K562 (cell line): ENCODE measurements at regions not wholly inside any gene's neighbourhood (a gene's known extent, or its start where the extent isn't known, plus 50 kb on each side); places are given as distances from the start of the nearest gene placed in this dataset.

Experiments
- CTBP1 ChIP-seq: fragments of 450-650 bp; IDR thresholded peaks from 2 replicates; pipeline ENCODE4 v1.6.1; 2016; ENCODE audit warnings: borderline replicate concordance
- ETV6 ChIP-seq, 3 experiments: fragments of 150-350 bp in 1 of 3; sonication (generic) in 1 of 3; formaldehyde crosslinking in 1 of 3; IDR thresholded peaks; 2 replicates each; pipeline versions ENCODE4 v1.6.1 to v1.8.0; 2014 to 2022; ENCODE audit warnings: borderline replicate concordance in 2 of 3, low read depth in 2 of 3, antibody characterized with exemption in 1 of 3, low read length in 1 of 3, mild to moderate bottlenecking in 1 of 3, missing genetic modification reagents in 1 of 3
- KLF13 ChIP-seq: fragments of 450-650 bp; IDR thresholded peaks from 2 replicates; pipeline ENCODE4 v1.6.1; 2016; ENCODE audit warnings: missing genetic modification characterization, low read depth, mild to moderate bottlenecking, missing compliant biosample characterization, moderate library complexity, borderline replicate concordance
- MTA1 ChIP-seq: fragments of 450-650 bp; IDR thresholded peaks from 2 replicates; pipeline ENCODE4 v1.6.1; 2017; ENCODE audit warnings: borderline replicate concordance
- SIN3A ChIP-seq, 2 experiments: fragments of 150-350 bp in 1 of 2; IDR thresholded peaks; 2 replicates each; pipeline ENCODE4 v1.6.1; 2011 to 2016; ENCODE audit warnings: borderline replicate concordance in 2 of 2, low read depth in 2 of 2, low read length in 2 of 2, mild to moderate bottlenecking in 2 of 2, moderate library complexity in 2 of 2; ENCODE audit not compliant: control insufficient read depth in 1 of 2
- TAF1 ChIP-seq: IDR thresholded peaks from 2 replicates; pipeline ENCODE4 v1.6.1; 2011; ENCODE audit warnings: mild to moderate bottlenecking, low read length, moderate library complexity; ENCODE audit not compliant: insufficient read depth, control insufficient read depth, severe bottlenecking; ENCODE audit errors: extremely low read depth
- TF ChIP-seq, protein P1 (sequence below): sonication (generic); formaldehyde crosslinking; IDR thresholded peaks from 2 replicates; pipeline ENCODE4 v1.4.0; 2020; ENCODE audit warnings: mild to moderate bottlenecking, missing genetic modification reagents
- TF ChIP-seq, protein P2 (sequence below): sonication (generic); formaldehyde crosslinking; IDR thresholded peaks from 2 replicates; pipeline ENCODE4 v1.8.1; 2022; ENCODE audit warnings: missing genetic modification reagents
- TF ChIP-seq, protein P3 (sequence below), 3 experiments: IDR thresholded peaks in 2 of 3; conservative IDR thresholded peaks in 1 of 3; 2 replicates each; pipeline ENCODE4 v1.5.1; 2011 to 2012; ENCODE audit warnings: low read length in 3 of 3, mild to moderate bottlenecking in 3 of 3, control low read depth in 2 of 3, improper control_type of control experiment in 1 of 3, inconsistent platforms in 1 of 3, low read depth in 1 of 3, mixed read lengths in 1 of 3, moderate library complexity in 1 of 3; ENCODE audit not compliant: insufficient read depth in 2 of 3
- TF ChIP-seq, protein P4 (sequence below): fragments of 450-650 bp; IDR thresholded peaks from 2 replicates; pipeline ENCODE4 v1.6.1; 2016; ENCODE audit warnings: low read depth

DNA sequence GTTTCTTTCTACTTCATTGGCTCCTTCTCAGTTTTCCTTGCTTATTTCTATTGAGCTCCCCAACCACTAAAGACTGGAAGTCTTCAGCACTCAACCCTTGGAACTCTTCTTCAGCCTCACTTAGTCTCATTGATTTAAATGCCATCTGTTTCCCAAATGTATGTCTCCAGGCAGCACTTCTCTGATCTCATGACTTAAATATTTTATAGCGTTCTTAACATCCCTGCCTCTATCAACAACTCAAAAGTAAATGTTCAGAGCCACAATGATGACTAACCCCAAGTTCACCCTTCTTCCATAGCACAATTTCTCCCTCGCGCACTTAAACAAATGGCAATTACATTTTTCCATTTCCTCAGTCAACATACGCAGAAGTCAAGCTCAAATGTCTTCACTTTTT, 1393.3 kb downstream of the ARAP2 start:
- TF ChIP-seq MTA1, result no peak
- no peak for TF ChIP-seq ETV6 (IDR thresholded peaks at IDR 0.05; ENCODE audit: borderline replicate concordance in 1 of 2, low read depth in 2 of 2, low read length in 1 of 2)
- no peak for TF ChIP-seq ETV6 (CRISPR knock-in tag; IDR thresholded peaks at IDR 0.05; ENCODE audit: borderline replicate concordance)
- TF ChIP-seq, protein P1, sequence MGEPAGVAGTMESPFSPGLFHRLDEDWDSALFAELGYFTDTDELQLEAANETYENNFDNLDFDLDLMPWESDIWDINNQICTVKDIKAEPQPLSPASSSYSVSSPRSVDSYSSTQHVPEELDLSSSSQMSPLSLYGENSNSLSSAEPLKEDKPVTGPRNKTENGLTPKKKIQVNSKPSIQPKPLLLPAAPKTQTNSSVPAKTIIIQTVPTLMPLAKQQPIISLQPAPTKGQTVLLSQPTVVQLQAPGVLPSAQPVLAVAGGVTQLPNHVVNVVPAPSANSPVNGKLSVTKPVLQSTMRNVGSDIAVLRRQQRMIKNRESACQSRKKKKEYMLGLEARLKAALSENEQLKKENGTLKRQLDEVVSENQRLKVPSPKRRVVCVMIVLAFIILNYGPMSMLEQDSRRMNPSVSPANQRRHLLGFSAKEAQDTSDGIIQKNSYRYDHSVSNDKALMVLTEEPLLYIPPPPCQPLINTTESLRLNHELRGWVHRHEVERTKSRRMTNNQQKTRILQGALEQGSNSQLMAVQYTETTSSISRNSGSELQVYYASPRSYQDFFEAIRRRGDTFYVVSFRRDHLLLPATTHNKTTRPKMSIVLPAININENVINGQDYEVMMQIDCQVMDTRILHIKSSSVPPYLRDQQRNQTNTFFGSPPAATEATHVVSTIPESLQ (CRISPR knock-in tag), result no peak
- TF ChIP-seq, protein P2, sequence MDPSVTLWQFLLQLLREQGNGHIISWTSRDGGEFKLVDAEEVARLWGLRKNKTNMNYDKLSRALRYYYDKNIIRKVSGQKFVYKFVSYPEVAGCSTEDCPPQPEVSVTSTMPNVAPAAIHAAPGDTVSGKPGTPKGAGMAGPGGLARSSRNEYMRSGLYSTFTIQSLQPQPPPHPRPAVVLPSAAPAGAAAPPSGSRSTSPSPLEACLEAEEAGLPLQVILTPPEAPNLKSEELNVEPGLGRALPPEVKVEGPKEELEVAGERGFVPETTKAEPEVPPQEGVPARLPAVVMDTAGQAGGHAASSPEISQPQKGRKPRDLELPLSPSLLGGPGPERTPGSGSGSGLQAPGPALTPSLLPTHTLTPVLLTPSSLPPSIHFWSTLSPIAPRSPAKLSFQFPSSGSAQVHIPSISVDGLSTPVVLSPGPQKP (CRISPR knock-in tag), result no peak
- no peak for TF ChIP-seq SIN3A (IDR thresholded peaks at IDR 0.05; ENCODE audit: borderline replicate concordance in 2 of 2, control insufficient read depth in 1 of 2, low read depth in 2 of 2, low read length in 2 of 2)
- TF ChIP-seq, protein P3, sequence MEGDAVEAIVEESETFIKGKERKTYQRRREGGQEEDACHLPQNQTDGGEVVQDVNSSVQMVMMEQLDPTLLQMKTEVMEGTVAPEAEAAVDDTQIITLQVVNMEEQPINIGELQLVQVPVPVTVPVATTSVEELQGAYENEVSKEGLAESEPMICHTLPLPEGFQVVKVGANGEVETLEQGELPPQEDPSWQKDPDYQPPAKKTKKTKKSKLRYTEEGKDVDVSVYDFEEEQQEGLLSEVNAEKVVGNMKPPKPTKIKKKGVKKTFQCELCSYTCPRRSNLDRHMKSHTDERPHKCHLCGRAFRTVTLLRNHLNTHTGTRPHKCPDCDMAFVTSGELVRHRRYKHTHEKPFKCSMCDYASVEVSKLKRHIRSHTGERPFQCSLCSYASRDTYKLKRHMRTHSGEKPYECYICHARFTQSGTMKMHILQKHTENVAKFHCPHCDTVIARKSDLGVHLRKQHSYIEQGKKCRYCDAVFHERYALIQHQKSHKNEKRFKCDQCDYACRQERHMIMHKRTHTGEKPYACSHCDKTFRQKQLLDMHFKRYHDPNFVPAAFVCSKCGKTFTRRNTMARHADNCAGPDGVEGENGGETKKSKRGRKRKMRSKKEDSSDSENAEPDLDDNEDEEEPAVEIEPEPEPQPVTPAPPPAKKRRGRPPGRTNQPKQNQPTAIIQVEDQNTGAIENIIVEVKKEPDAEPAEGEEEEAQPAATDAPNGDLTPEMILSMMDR (IDR thresholded peaks at IDR 0.05 in 2 of 3, conservative IDR thresholded peaks at IDR 0.05 in 1 of 3; ENCODE audit: insufficient read depth in 2 of 3, low read depth in 1 of 3, low read length in 3 of 3), result no peak
- TF ChIP-seq KLF13 (tag), result no peak
- TF ChIP-seq, protein P4, sequence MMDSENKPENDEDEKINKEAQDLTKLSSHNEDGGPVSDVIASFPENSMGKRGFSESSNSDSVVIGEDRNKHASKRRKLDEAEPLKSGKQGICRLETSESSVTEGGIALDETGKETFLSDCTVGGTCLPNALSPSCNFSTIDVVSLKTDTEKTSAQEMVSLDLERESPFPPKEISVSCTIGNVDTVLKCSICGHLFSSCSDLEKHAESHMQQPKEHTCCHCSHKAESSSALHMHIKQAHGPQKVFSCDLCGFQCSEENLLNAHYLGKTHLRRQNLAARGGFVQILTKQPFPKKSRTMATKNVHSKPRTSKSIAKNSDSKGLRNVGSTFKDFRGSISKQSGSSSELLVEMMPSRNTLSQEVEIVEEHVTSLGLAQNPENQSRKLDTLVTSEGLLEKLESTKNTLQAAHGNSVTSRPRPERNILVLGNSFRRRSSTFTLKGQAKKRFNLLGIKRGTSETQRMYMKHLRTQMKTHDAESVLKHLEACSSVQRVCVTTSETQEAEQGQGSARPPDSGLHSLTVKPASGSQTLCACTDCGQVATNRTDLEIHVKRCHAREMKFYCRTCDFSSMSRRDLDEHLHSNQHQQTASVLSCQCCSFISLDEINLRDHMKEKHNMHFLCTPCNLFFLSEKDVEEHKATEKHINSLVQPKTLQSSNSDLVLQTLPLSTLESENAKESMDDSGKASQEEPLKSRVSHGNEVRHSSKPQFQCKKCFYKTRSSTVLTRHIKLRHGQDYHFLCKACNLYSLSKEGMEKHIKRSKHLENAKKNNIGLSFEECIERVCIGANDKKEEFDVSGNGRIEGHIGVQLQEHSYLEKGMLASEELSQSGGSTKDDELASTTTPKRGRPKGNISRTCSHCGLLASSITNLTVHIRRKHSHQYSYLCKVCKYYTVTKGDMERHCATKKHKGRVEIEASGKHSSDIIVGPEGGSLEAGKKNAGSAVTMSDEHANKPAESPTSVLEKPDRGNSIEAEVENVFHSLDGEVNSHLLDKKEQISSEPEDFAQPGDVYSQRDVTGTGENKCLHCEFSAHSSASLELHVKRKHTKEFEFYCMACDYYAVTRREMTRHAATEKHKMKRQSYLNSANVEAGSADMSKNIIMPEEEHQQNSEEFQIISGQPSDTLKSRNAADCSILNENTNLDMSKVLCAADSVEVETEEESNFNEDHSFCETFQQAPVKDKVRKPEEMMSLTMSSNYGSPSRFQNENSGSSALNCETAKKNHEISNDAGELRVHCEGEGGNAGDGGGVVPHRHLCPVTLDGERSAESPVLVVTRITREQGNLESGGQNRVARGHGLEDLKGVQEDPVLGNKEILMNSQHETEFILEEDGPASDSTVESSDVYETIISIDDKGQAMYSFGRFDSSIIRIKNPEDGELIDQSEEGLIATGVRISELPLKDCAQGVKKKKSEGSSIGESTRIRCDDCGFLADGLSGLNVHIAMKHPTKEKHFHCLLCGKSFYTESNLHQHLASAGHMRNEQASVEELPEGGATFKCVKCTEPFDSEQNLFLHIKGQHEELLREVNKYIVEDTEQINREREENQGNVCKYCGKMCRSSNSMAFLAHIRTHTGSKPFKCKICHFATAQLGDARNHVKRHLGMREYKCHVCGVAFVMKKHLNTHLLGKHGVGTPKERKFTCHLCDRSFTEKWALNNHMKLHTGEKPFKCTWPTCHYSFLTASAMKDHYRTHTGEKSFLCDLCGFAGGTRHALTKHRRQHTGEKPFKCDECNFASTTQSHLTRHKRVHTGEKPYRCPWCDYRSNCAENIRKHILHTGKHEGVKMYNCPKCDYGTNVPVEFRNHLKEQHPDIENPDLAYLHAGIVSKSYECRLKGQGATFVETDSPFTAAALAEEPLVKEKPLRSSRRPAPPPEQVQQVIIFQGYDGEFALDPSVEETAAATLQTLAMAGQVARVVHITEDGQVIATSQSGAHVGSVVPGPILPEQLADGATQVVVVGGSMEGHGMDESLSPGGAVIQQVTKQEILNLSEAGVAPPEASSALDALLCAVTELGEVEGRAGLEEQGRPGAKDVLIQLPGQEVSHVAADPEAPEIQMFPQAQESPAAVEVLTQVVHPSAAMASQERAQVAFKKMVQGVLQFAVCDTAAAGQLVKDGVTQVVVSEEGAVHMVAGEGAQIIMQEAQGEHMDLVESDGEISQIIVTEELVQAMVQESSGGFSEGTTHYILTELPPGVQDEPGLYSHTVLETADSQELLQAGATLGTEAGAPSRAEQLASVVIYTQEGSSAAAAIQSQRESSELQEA, result no peak
- TF ChIP-seq CTBP1, result no peak
- TF ChIP-seq TAF1, result no peak
